ENCODE measurements at regions not wholly inside any gene's neighbourhood (a gene's known extent, or its start where the extent isn't known, plus 50 kb on each side); places are given as distances from the start of the nearest gene placed in this dataset.

DNA sequence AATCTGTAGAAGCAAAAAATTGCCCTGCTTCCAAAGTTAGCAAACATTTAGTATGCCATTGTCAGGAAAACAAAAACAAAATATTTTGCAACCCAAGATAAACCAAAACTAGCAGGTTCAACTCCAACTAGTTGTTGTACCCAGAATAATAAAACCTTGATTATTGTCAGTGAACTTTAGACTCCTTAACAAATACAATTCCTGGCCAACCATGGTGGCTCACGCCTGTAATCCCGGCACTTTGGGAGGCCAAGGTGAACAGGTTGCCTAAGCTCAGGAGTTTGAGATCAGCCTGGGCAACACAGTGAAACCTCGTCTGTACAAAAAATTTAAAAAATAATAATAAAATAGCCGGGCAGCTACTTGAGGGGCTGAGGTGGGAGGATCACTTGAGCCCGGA is 53.6 kb upstream of the EPCAM start:
- no peak for DNase-seq (ENCODE audit: low read depth in 1 of 2, low spot score in 1 of 2)

DNA sequence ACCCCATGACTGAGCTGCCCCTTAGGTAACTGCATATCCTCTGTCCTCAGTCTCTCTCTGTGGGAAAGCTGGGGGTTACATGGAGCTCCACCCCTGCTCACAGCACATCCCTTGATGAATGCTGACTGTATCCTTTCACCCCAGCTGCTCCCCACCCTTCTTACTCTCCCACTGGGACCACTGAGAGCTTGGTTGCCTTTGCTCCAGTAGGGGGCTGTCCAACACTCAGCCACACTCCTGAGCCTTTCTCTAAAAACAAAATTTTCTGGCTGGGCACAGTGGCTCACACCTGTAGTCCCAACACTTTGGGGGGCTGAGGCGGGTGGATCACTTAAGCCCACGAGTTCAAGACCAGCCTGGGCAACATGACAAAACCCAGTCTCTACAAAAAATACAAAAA is 55.4 kb upstream of the EPCAM start:
- no peak for DNase-seq (ENCODE audit: low read depth in 1 of 2, low spot score in 1 of 2)

DNA sequence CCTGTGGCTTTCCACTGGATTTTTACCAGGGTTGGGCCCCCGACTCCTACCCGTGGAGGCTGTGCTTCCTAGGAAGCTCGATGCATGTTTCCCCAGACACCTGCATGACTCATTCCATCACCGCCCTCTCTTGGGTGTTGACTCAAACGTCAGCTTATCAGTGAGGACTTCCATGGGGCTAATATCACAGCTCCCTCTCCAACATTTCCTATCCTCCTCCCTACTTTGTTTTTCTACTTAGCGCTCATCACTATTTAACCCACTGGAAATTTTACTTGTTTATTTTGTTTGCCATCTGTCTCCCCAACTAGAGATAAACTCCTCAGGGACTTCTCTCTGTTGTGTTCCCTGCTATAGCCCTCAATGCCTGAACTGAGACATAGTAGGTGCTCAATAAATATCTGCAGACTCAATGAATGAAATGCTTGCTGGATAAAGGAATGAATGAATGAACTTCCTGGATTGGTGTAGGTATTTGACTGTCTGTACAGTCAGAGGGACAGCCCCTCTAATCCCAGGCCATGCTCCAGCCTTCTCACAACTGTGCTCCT is 55.9 kb upstream of the EPCAM start:
- no peak for DNase-seq (ENCODE audit: low read depth in 1 of 2, low spot score in 1 of 2)

DNA sequence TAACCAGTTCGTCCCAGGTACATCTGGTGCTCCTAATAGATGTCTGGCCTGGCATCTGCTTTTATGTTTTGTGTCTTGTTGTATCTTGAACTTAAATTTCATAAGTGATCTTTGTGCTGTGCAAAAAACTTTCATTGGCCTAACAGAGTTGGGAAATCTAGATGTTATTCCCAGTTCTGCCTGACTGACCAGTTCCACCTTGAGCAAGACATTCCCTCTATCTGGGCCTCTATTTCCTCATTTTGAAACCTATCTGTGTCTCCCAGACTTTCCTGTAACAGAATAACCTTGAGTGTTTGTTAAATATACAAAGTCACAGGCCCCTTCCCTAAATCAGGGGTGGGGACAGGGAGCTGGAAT is 56.6 kb upstream of the EPCAM start:
- DNase-seq (ENCODE audit: low read depth in 1 of 2, low spot score in 1 of 2), result no peak

DNA sequence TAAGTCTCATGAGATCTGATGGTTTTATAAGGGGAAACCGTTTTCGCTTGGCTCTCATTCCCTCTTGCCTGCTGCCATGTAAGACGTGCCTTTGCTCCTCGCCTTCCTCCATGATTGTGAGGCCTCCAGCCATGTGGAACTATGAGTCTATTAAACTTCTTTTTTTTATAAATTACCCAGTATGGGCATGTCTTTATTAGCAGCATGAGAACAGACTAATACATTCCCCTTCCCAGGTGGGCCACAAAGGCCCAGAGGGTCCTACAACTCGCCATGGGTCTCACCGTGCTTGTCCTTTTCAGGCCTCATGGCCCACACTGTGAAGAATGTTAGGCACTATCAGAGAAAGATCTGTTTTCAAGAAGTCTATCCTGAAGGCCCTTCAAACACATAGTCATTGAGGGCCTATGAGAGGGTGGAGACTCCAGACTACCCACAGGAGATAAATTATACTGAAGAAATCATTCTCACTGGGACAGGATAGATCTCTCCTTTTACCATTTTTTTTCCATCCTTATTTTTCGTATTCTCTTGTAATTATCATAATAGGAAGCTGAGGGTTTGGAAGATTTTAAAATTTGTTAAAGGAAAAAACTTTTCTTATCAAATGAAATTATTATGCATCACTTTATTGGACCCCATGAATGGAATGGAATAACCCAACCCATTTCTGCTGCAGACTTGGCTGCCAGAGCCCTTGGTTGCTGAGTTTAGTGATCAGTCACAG is 57.2 kb upstream of the EPCAM start:
- DNase-seq (ENCODE audit: low read depth in 1 of 2, low spot score in 1 of 2), result no peak

DNA sequence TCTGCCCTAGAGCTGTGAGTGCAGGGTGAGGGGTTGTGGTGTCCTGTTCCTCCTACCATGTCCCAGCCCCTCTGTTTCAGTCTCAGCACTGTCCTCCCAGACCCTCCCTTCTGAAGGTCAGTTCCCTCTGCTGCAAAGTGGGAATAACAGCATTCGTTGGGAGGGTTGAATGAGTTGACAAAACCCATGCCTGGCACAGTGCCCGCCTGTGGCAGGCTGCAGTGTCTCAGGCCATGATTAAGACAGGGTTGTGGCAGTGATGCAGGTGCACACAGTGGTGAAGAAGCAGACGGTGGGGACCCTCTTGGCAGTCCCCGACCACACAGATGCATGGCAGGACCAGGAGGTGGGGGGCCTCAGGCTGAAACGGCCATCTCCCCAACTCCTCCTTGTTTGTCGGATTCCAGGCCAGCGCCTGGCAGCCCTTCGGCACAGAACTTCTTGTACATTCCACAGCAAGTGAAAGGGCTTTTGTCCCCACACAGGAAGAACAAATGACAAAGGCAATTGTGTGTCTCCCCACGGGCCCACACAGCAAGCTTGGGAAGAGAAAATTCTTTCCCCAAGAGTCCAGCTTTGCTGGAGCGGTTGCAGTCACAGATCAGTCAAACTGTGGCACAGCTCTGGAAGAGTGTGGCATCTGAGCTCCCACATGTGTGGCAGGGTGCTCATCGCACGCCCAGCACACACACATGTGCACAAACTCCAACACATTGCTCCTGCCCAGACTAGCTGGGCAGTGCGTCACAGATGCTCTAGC is 58.1 kb upstream of the EPCAM start:
- DNase-seq (ENCODE audit: low read depth in 1 of 2, low spot score in 1 of 2), result no peak

DNA sequence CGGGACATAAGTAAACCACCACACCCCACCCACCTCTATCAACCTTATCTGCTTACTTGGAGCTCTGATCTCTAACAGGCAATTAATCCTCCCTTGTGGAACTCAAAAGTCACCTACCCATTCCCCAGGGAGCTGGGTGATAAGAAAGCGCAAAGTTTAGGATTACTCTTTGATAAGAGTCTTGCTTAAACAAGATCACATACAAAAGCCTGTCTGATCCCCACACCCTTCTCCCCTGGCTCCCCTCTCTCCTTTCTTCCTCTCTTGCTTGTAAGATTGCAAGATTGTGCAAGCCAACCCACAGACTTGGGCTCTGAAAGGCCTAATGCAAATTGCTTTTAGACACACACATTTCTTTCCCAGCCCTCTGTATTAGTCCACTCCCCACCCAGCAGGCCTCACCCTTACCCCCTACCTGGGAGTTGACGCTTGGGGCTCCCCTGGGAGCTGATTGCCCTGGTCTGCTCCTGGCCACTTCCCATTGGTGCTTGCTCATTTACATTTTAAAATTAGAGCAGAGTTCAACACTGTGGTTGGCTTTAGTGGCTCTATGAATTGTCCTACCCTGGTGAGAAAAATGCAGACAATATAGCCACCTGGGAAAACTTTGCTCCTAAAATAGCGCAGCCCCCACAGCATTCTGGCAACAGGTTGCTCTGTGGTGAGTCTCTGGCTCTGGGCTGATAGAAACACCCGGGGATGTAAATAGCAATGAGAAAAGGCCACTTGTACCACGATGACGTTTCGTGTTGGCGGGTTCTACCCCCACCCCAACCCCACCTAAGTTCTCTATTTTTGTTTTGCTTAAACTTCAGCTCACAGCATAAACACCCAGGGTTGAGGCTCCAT is 58.9 kb upstream of the EPCAM start:
- no peak for DNase-seq (ENCODE audit: low read depth in 1 of 2, low spot score in 1 of 2)

DNA sequence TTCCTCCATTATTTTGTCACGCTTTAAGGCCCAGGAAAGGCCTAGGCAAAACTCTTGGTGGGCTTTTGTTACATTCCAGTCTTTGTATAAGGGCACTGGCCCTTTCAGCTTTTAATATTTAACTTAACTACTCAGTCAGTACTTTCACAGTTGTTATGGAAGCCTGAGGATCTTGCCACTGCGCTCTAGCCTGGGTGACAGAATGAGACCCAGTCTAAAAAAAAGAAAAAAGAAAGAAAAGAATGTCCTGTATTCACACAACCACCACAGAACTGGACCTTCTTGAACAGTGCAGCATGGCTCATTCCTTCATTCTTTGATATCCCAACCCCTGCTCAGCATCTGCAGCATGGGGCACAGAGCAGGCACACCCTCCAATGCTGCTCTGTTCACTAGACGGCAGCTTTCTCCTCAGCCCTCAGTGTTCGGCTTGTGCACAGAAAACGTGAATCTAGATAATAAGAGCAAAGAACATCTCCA is 59.6 kb upstream of the EPCAM start:
- DNase-seq (ENCODE audit: low read depth in 1 of 2, low spot score in 1 of 2), result no peak

DNA sequence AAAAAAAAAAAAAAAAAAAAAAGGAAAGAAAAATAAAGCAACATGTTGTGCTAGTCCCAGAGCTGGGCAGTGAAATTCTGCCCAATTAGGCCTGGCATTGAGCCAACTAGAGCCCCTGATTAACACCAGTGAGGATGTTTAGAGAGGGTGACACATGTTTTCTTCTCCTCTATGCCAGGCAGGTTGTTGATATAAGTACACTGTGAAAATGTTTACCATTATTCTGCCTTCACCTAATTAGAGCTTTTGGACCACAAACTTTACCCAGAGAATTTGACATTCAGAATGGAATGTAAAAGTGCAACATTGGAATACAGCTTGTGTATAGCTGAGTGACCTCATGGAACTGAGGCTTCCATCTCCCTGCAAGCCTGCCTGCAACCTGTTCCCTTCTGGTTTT is 62.0 kb upstream of the EPCAM start:
- no peak for DNase-seq (ENCODE audit: low read depth in 1 of 2, low spot score in 1 of 2)

DNA sequence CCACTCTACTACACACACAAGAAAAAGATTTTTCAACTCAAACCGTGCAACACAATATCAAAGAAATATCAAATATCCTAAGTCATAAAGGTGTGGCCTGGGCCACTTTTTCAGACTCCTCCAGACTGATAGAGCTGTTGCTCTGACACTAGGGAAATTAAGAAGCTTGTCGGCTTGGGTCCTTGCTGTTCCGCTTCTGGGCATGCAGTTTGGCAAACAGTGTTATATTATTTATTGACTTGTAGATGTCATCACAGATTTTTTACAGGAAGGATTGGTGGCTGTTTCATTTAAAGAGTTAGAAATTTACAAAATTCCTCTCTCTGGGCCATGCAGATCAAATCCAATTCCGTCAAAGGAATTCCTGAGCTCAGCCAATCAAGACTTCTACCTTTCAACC is 64.5 kb upstream of the EPCAM start:
- DNase-seq (ENCODE audit: low read depth in 1 of 2, low spot score in 1 of 2), result no peak

DNA sequence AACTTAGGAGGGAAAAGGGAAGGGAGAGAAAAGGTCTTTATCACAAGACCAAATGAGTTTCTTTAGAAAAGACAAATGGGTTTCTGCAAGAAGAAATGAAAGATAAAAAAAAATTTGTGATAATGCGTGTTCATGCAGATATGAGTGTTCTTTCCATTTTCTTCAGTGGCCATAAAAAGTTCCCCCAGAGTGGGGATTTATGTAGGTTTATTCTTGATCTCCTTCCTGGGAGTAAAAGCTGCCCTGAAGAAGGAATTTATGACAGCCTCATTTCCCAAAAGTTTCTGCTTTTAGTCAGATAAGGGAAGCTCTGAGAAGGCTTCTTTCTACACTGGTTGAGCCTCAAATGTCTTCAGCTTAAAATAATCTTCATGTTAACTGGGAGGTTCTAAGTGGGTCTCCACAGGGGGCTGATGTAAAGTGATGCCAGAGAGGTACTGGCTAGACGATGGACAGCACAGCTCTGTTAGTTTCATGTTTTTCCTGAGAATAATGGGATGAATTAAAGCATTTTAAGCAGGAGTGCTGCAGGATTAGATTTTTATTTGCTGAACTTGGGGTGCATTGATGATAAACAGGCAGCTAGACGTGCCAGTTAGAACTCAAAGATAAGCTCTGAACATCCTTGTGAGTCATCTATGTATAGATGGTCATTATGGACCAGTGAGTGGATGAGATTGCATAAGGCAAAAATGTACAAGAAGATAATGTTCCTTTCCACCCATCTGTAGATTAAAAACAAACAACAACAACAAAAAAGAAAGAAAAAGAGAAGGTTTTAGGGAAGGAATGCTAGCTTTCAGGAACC is 65.6 kb upstream of the EPCAM start:
- no peak for DNase-seq (ENCODE audit: low read depth in 1 of 2, low spot score in 1 of 2)

DNA sequence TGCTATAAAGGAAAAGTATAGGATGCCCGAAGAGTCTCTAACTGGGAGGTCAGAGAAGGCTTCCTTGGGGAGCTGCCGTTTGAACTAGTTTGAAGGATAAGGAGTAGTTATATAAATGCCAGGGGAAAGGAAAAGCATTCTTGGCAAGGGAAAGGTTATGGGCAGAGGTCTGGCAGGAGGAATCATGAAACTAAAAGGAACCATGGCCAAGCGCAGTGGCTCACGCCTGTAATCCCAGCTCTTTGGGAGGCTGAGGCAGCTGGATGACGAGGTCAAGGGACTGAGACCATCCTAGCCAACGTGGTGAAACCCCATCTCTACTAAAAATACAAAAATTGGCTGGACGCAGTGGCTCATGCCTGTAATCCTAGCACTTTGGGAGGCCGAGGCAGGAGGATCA is 66.8 kb upstream of the EPCAM start:
- no peak for DNase-seq (ENCODE audit: low read depth in 1 of 2, low spot score in 1 of 2)

DNA sequence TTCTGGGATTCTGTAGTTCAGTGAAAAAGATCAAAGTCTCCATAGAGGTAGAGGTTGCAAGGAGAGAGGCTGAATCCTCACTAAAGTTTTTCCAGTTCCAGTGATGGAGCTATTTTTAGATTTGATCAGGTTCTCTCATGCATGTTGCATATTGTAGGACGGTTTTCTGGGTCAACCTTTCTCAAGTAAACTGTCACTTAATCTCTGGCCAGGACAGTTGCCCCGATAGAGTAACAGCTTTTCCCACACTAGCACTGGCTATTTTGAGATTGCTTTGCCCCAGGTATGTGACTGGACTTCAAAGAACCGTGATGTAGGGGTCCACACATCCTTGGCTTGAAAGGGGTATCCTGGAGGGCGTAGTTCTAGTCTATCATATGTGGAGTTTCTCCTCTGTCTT is 67.4 kb upstream of the EPCAM start:
- no peak for DNase-seq (ENCODE audit: low read depth in 1 of 2, low spot score in 1 of 2)

DNA sequence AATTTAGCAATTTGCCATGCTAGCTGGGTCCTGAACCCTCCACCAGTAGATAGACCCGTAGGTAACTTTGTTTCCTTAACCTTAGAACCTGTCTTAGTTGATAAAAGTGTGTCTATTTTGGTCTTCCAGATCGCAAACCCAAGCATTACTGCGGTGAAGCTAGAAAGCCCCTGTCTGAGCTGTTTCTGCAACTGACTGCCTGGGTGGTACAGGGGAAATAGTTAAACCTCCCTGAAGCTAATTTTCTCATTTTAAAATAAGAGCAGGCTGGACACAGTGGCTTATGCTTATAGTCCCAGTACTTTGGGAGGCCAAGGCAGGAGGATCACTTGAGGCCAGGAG is 67.9 kb upstream of the EPCAM start:
- DNase-seq (ENCODE audit: low read depth in 1 of 2, low spot score in 1 of 2), result no peak

DNA sequence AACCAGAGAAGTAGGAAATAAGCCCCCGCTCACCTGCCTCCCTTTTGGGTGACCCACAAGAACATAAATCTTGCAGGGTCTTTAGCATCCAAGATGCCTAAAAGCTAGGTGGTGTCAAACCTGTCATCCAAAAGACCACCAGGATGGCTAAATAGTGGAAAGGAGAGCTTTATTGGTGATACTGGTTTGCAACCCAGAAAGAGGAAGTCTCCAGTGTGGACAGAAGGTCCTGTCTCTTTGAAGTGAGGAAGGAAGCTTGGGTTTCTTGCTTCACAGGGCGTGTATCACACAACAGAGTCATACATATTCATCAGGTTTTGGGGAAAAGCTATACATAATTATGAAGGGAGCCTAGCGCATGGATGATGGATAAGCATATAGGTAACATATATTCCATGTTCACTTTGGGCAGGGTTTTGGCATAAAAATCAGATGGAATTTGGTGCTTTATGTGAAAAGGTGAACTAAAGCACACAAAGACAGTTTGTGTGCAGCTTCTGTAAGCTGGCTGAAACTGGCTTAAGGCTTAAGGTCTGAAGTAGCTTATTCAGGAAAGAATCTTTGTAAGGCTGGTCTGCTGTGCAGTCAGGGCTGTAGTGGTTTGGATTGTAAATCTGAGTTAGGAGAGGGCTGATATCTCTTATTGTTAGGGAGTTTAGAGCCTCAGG is 68.4 kb upstream of the EPCAM start:
- DNase-seq (ENCODE audit: low read depth in 1 of 2, low spot score in 1 of 2), result no peak

DNA sequence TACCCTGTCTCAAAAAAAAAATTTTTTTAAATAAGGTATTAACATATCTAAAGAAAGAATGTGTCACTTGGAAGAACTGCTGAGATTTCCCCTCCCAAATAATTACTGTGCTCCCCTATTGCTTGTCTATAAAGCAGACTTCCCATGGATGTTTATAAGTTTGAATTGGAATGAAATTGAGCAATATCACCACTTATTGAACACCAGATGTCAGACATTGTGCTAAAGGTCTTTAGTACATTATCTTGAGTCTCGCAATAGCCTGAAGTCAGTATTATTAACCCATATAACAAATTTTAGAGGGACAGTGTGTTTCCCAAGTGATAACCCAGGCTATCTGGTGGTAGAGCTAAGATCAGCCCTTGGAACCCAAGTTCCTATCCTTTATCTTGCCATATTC is 69.0 kb upstream of the EPCAM start:
- no peak for DNase-seq (ENCODE audit: low read depth in 1 of 2, low spot score in 1 of 2)

DNA sequence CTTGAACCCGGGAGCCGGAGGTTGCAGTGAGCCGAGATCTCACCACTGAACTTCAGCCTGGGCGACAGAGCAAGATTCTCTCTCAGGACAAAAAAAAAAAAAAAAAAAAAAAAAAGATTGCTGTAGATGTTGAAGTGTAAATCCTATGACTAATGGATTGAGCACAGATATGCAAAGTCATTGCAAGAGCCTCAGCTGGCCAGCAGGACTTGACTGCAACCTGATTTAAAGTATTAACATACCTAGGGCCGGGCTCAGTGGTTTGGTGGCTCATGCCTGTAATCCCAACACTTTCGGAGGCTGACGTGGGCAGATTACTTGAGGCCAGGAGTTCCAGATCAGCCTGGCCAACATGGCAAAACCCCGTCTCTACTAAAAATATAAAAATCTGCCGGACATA is 69.6 kb upstream of the EPCAM start:
- DNase-seq (ENCODE audit: low read depth in 1 of 2, low spot score in 1 of 2), result no peak

DNA sequence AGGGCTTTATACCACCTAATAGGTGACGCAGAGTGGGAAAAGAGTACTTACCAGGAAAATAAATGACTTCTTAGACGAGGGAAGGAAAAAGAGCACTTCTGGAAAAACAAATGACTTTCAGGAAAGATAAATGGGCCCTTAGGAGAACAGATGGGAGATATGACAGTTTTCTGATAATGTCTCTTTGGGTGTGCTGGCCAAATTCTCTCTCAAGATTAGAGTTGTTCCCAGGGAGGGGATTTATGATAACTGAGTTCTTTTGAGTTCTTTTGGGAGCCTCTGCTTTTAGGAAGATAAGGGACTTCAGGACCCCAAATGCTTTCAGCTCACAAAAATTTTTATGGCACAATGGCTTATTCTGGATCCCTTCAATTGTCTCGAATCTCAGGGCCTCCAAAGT is 70.3 kb upstream of the EPCAM start:
- DNase-seq (ENCODE audit: low read depth in 1 of 2, low spot score in 1 of 2), result no peak

DNA sequence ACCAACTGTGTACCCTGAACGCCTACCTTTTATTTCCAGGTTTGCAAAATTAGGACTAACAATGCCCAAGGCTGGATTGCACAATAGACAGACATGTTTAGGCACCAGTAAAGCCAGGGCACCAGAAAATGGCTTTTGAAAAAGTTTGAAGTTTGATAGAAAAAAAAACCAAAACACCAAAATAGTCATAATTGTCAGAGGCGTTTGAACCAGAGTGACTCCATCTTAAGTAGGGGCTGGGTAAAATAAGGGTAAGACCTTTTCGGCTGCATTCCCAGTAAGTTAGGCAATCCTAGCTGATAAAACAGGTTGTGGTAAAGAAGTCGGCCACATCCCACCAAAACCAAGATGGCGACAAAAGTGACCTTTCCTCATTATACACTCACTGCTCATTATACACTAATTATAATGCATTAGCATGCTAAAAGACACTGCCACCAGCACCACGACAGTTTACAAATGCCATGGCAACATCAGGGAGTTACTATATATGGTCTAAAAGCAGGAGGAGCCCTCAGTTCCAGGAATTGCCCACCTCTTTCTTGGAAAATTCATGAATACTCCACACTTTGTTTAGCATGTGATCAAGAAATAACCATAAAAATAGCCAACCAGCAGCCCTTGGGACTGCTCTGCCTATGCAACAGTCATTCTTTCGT is 71.2 kb upstream of the EPCAM start:
- DNase-seq (ENCODE audit: low read depth in 1 of 2, low spot score in 1 of 2), result no peak

All from stimulated activated CD4-positive, alpha-beta T cell treated with anti-CD3 and anti-CD28 coated beads, Interleukin-15, amount 100 ng/mL, for 1 hour (primary cell).